ENCODE measurements at regions not wholly inside any gene's neighbourhood (a gene's known extent, or its start where the extent isn't known, plus 50 kb on each side); places are given as distances from the start of the nearest gene placed in this dataset.

DNA sequence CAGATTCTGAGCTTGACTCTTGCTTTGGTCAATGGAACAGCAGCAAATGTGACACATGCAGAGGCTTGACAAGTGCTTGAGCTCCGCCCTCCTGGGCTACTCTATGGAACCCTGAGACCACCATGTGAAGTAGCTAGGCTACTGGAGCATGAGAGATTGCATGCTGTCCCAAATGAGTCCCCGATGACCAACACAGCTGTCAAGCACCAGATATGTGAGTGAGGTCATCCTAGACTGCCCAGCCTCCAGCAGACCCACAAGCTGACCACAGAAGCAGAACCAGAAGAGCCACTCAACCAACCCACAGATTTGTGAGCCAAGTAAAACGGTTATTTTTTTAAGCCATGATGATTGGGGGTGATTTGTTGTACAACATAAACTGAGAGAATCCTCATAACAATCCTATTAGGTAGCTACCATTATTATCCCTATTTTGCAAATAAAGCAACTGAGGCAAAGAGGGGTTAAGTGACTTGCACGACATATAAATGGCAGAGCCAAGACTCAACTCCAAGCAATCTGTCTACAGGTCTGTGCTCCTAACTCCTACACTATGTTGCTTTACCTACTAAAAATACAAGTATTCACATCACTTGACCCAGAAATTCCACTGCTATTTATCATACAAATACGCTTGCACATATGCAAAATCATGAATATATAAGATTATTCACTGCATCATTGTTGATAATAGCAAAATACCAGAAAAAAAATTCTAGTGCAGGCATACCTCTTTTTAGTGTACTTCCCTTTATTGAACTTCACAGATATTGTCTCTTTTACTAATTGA, 136.2 kb downstream of the NDUFA12 start:
- WGBS, 5 donors = 81 to 91% (median 87%) methylated on average over 5 of the region's 5 CpGs
- Histone ChIP-seq H3K27ac (no peak overlapping the region), H3K27me3 (replicated peaks in 1 of 7) (peaks cover 0 to 31% (median 8%) of the 10 kb centered on the region in 7 donors), H3K9me3 (no peaks in the 10 kb centered on the region), H3K4me3 (no peak overlapping the region), H3K4me1 (peaks cover 0 to 3% (median under 1%) of the 10 kb centered on the region in 6 donors), H3K36me3 (no peaks in the 10 kb centered on the region)
- TF ChIP-seq POLR2AphosphoS5 (IDR thresholded peaks at IDR 0.05) (no peak), POLR2A (IDR thresholded peaks at IDR 0.05) (no peak)
- TF ChIP-seq, protein P1, sequence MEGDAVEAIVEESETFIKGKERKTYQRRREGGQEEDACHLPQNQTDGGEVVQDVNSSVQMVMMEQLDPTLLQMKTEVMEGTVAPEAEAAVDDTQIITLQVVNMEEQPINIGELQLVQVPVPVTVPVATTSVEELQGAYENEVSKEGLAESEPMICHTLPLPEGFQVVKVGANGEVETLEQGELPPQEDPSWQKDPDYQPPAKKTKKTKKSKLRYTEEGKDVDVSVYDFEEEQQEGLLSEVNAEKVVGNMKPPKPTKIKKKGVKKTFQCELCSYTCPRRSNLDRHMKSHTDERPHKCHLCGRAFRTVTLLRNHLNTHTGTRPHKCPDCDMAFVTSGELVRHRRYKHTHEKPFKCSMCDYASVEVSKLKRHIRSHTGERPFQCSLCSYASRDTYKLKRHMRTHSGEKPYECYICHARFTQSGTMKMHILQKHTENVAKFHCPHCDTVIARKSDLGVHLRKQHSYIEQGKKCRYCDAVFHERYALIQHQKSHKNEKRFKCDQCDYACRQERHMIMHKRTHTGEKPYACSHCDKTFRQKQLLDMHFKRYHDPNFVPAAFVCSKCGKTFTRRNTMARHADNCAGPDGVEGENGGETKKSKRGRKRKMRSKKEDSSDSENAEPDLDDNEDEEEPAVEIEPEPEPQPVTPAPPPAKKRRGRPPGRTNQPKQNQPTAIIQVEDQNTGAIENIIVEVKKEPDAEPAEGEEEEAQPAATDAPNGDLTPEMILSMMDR (IDR thresholded peaks at IDR 0.05 in 8 of 11, conservative IDR thresholded peaks at IDR 0.05 in 3 of 11) = no peak
- no peak for DNase-seq
- intact Hi-C loops (cut with DNase I; ENCODE audit: low total_unique reads) = no loop called here

DNA sequence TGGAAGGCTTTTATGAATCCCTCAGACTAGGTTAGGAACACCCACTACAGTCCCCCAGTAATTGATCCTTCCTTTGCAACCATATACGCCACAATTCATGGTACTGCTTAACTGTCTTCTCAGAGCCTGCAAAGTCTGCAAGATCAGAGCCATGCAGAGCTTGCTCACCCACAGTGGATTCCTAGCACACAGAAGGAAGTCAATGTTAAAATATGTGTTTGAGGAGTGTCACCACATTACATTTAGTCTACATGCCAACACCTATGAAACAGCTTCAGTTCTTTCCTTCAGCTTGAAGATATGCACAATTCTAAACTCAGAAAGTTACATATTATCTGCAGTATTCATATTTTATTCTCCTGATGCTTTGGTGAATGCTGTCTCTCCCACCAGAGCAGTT, 138.5 kb downstream of the NDUFA12 start:
- no peaks in the 10 kb centered on the region for H3K4me1 ChIP-seq
- no peak overlapping the region for H3K4me3 ChIP-seq
- 85 to 100% (median 95%) methylated on average over 1 of the region's 1 CpG for WGBS, 5 donors
- intact Hi-C loops (cut with DNase I; ENCODE audit: low total_unique reads) = no loop called here
- H3K36me3 ChIP-seq = no peaks in the 10 kb centered on the region
- H3K27ac ChIP-seq = no peak overlapping the region
- no peaks in the 10 kb centered on the region for H3K9me3 ChIP-seq
- no peak for DNase-seq
- TF ChIP-seq, protein P1 (IDR thresholded peaks at IDR 0.05 in 8 of 11, conservative IDR thresholded peaks at IDR 0.05 in 3 of 11) = no peak
- no peak for TF ChIP-seq POLR2AphosphoS5 (IDR thresholded peaks at IDR 0.05)
- no peak for TF ChIP-seq POLR2A (IDR thresholded peaks at IDR 0.05)
- H3K27me3 ChIP-seq (replicated peaks in 1 of 7) = peaks cover 0 to 9% (median 0%) of the 10 kb centered on the region in 7 donors

DNA sequence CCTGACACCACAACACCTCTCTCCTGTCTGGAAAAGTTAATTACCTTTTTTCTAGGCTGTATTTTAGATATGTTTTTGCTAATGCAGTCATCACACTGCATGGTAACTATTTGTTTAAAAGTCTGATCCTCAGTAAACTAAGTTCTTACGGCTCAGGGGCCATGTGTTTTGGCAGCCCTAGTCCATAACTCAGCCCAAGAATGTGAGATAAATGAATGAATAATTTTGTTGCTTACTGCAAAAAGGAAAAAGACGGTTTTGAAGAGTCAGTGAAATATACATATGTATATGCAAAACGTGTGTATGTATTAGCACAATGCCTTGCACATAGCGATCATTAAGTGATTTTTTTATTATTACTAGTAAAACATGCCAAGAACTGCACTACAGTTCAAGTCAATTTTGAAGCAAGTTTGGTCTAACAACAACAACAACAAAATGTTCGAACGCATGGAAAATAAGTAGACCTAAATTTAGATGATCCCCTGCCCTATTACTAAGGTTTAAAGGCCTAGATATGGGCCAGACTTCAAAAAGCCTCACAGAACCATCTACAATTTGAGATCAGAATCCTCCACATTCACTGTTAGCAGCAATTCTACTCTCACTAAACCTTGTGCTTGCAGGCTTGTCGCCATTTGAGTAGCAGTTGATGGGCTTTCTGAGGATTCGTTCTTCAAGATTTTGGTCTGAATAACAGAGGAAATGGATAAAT, 140.0 kb downstream of the NDUFA12 start:
- H3K36me3 ChIP-seq = no peaks in the 10 kb centered on the region
- H3K4me3 ChIP-seq = no peak overlapping the region
- DNase-seq = no peak
- H3K27ac ChIP-seq = no peak overlapping the region
- H3K27me3 ChIP-seq (replicated peaks in 1 of 7) = no peaks in the 10 kb centered on the region
- 87 to 93% (median 91%) methylated on average over 8 of the region's 8 CpGs for WGBS, 5 donors
- no peak for TF ChIP-seq POLR2A (IDR thresholded peaks at IDR 0.05)
- TF ChIP-seq POLR2AphosphoS5 (IDR thresholded peaks at IDR 0.05) = no peak
- TF ChIP-seq, protein P1 (IDR thresholded peaks at IDR 0.05 in 8 of 11, conservative IDR thresholded peaks at IDR 0.05 in 3 of 11) = no peak
- intact Hi-C loops (cut with DNase I; ENCODE audit: low total_unique reads) = no loop called here
- H3K4me1 ChIP-seq = no peaks in the 10 kb centered on the region
- no peaks in the 10 kb centered on the region for H3K9me3 ChIP-seq

DNA sequence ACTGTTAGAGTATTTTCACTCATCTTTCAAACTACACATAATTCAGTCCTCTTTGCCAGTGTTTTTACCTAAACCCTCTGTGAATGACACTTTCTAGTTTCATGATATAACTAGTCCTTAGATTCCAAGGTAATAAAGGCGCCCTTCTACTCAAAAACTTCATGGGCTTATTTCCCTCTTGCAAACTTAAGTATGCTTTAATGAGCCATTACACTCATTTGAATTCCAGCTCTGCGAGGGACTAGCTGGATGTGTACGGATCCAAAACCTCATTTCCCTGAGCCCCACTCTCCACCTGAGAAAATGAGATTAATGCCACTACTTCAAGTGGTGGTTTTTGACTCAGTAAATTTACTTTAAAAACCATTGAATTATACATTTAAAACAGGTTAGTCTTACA, 141.1 kb downstream of the NDUFA12 start:
- Histone ChIP-seq H3K9me3 (peaks cover 0 to under 1% (median 0%) of the 10 kb centered on the region in 8 donors), H3K4me1 (no peaks in the 10 kb centered on the region), H3K27me3 (replicated peaks in 1 of 7) (no peaks in the 10 kb centered on the region), H3K27ac (no peak overlapping the region), H3K4me3 (no peak overlapping the region), H3K36me3 (no peaks in the 10 kb centered on the region)
- WGBS, 5 donors = 91 to 96% (median 92%) methylated on average over 3 of the region's 3 CpGs
- intact Hi-C loops (cut with DNase I; ENCODE audit: low total_unique reads) = no loop called here
- no peak for DNase-seq
- TF ChIP-seq, protein P1 (IDR thresholded peaks at IDR 0.05 in 8 of 11, conservative IDR thresholded peaks at IDR 0.05 in 3 of 11) = no peak
- TF ChIP-seq POLR2A (IDR thresholded peaks at IDR 0.05) (no peak), POLR2AphosphoS5 (IDR thresholded peaks at IDR 0.05) (no peak)
